ENCODE measurements at regions not wholly inside any gene's neighbourhood (a gene's known extent, or its start where the extent isn't known, plus 50 kb on each side); places are given as distances from the start of the nearest gene placed in this dataset.

DNA sequence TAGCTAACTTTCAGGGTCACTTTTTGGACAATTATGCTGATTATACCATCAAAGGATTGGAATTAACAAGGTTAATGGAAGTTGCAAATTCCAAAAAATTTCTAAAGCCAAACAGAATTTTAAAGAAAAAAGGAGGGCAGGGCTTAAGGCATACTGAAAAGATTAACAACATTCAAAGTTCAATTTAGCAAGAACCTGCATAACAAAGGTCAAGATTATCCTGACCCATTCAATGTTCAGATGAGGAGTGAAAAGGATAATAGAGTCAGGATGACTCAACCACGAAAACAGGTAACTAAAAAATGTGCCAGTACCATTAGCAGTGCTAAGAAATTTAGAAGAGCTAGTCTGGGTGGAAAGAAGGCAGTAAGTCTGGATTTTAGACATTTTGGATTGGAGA is 139.8 kb upstream of the HNMT start:
- TF ChIP-seq YY1 (IDR thresholded peaks at IDR 0.05; ENCODE audit: insufficient read depth, insufficient read length) = no peak
- no peak for TF ChIP-seq ZNF274 (IDR thresholded peaks at IDR 0.05; ENCODE audit: low read depth, low read length)

Data from NT2/D1 (cell line).